Ovary (tissue), 7 donors: ENCODE measurements at regions not wholly inside any gene's neighbourhood (a gene's known extent, or its start where the extent isn't known, plus 50 kb on each side); places are given as distances from the start of the nearest gene placed in this dataset.

ENCODE experiments used
- DNase-seq, 5 donors: peaks; one replicate each; pipeline ENCODE4 v3.0.0-alpha.2; 2019 to 2020
- H3K27ac ChIP-seq, 2 donors: fragments of 200-600 bp; one replicate each; pipeline versions ENCODE4 v1.5.1 to v1.8.0; 2019 to 2022
- H3K27me3 ChIP-seq: fragments of 200-600 bp; one replicate; pipeline ENCODE4 v1.8.0; 2022
- H3K36me3 ChIP-seq: fragments of 200-600 bp; sonication (generic); one replicate; pipeline ENCODE4 v1.5.1; 2019
- H3K4me1 ChIP-seq: one replicate; pipeline ENCODE4 v1.8.1; 2013; ENCODE audit warnings: mild to moderate bottlenecking, moderate library complexity; ENCODE audit not compliant: insufficient read depth
- H3K4me3 ChIP-seq: fragments of 200-600 bp; sonication (generic); one replicate; pipeline ENCODE4 v1.5.1; 2017
- H3K9me3 ChIP-seq, 2 donors: fragments of 200-600 bp in 1 of 2; sonication (generic) in 1 of 2; one replicate each; pipeline versions ENCODE4 v1.5.1 to v1.8.1; 2013 to 2019; ENCODE audit warnings: mild to moderate bottlenecking in 1 of 2, moderate library complexity in 1 of 2
- CTCF ChIP-seq, 3 donors: fragments of 450-650 bp in 2 of 3; fragments of 200-600 bp in 1 of 3; IDR thresholded peaks; one replicate each; pipeline versions ENCODE4 v1.5.1 to v1.8.0; 2016 to 2022; ENCODE audit warnings: antibody characterized with exemption in 3 of 3, mild to moderate bottlenecking in 1 of 3
- EP300 ChIP-seq: sonication (generic); formaldehyde crosslinking; IDR thresholded peaks from one replicate; pipeline ENCODE4 v1.6.1; 2017; ENCODE audit warnings: antibody characterized with exemption
- POLR2A ChIP-seq: fragments of 450-650 bp; IDR thresholded peaks from one replicate; pipeline ENCODE4 v1.6.1; 2017; ENCODE audit warnings: antibody characterized with exemption, mild to moderate bottlenecking, moderate library complexity
- WGBS, 3 donors: extraction: QIAGEN DNeasy Blood & Tissue Kit in 1 of 3; methylation state at CpG; one replicate each; pipeline versions ENCODE4 v1.1.5 to v1.1.7; 2013 to 2017; 5-methylcytosine and 5-hydroxymethylcytosine counted together
- intact Hi-C, 4 donors: fragments of 100-400 bp; cut with DNase I; formaldehyde crosslinking; loops; one replicate each; pipeline versions ENCODE4 v1.11.0 to v1.15.1; 2022 to 2023
- donor health status: DM: no; HTN: no; CAD: no; lungs with moderate emphysema.
- donor health status: DM: no; HTN: no; CAD: no.
- donor health status: Bipolar disorder and iron deficiency.
- donor health status: DM: no; HTN: no; CAD: no.
- donor health status: DM: yes; HTN: yes; CAD: no.

- Histone ChIP-seq H3K36me3 (no peaks in the 10 kb centered on the region), H3K9me3 (no peaks in the 10 kb centered on the region), H3K27me3 (no peaks in the 10 kb centered on the region), H3K27ac (no peak overlapping the region), H3K4me1 (no peaks in the 10 kb centered on the region), H3K4me3 (no peak overlapping the region)
- WGBS, 3 donors: 76 to 81% (median 80%) methylated on average over 7 of the region's 7 CpGs
- no peak for DNase-seq
- intact Hi-C loops: no loop called here
- TF ChIP-seq POLR2A (no peak), CTCF (IDR thresholded peaks at IDR 0.05) (no peak), EP300 (no peak)
Measured at GRCh38 chr6:150456466-150456865, 87.7 kb downstream of the IYD start.

GRCh38 chr6:150456902-150457643 is 88.3 kb downstream of the IYD start:
- DNase-seq: no peak
- Histone ChIP-seq H3K27me3 (no peaks in the 10 kb centered on the region), H3K4me1 (no peaks in the 10 kb centered on the region), H3K9me3 (no peaks in the 10 kb centered on the region), H3K27ac (no peak overlapping the region), H3K4me3 (no peak overlapping the region), H3K36me3 (no peaks in the 10 kb centered on the region)
- intact Hi-C loops: no loop called here
- WGBS, 3 donors: 83 to 85% (median 83%) methylated on average over 7 of the region's 7 CpGs
- no peak for TF ChIP-seq EP300

- WGBS, 3 donors: 39 to 62% (median 43%) methylated on average over 5 of the region's 5 CpGs
- H3K4me3 ChIP-seq: no peak overlapping the region
- intact Hi-C loops: no loop called here
Measured at GRCh38 chr6:150458579-150458978, 89.8 kb downstream of the IYD start.

GRCh38 chr6:150463852-150464251 is 95.0 kb downstream of the IYD start:
- Histone ChIP-seq H3K27me3 (no peaks in the 10 kb centered on the region), H3K36me3 (no peaks in the 10 kb centered on the region), H3K4me1 (peaks cover 3% of the 10 kb centered on the region), H3K4me3 (no peak overlapping the region), H3K9me3 (no peaks in the 10 kb centered on the region), H3K27ac (no peak overlapping the region)
- intact Hi-C loops: no loop called here
- 96 to 98% (median 98%) methylated on average over 5 of the region's 5 CpGs for WGBS, 3 donors
- TF ChIP-seq POLR2A (no peak), EP300 (no peak), CTCF (IDR thresholded peaks at IDR 0.05) (no peak)
- DNase-seq: no peak

More at GRCh38 chr6:150458579-150458978, 89.8 kb downstream of the IYD start:
- H3K9me3 ChIP-seq: no peaks in the 10 kb centered on the region
- H3K4me1 ChIP-seq: no peaks in the 10 kb centered on the region
- H3K36me3 ChIP-seq: no peaks in the 10 kb centered on the region
- H3K27me3 ChIP-seq: no peaks in the 10 kb centered on the region
- no peak for DNase-seq
- no peak overlapping the region for H3K27ac ChIP-seq
- TF ChIP-seq CTCF (IDR thresholded peaks at IDR 0.05) (no peak), EP300 (no peak), POLR2A (no peak)

- Histone ChIP-seq H3K36me3 (no peaks in the 10 kb centered on the region), H3K9me3 (no peaks in the 10 kb centered on the region), H3K4me3 (no peak overlapping the region), H3K4me1 (peaks cover 3% of the 10 kb centered on the region), H3K27ac (no peak overlapping the region), H3K27me3 (no peaks in the 10 kb centered on the region)
- TF ChIP-seq EP300 (no peak), POLR2A (no peak), CTCF (IDR thresholded peaks at IDR 0.05) (no peak)
- 22 to 46% (median 33%) methylated on average over 2 of the region's 2 CpGs for WGBS, 3 donors
- intact Hi-C loops: no loop called here
- no peak for DNase-seq
Measured at GRCh38 chr6:150464966-150465365, 96.2 kb downstream of the IYD start.
